HCT116 (cell line): ENCODE measurements at regions not wholly inside any gene's neighbourhood (a gene's known extent, or its start where the extent isn't known, plus 50 kb on each side); places are given as distances from the start of the nearest gene placed in this dataset.

ENCODE experiments used
- ATAC-seq: fragments of 200-7000 bp; cut with Tn5 transposase; 2 replicates; pipeline ENCODE4 v1.9.1; 2020; ENCODE audit warnings: mild to moderate bottlenecking, moderate library complexity
- BruUV-seq: library from RNA; stranded (reverse); fragments of 400-500 nt; replicated peaks from 2 replicates; lab custom pipeline; 2021; lab: Mats Ljungman, UMichigan
- CTCF ChIA-PET: fragments of 300-600 bp; sonication (Branson Sonifier 250); formaldehyde crosslinking; loops from one replicate; lab custom pipeline; 2021; ENCODE audit warnings: antibody characterized with exemption; lab: Charles Lee
- POLR2A ChIA-PET: fragments of 300-600, 350-600 bp; sonication (Branson Sonifier 250); formaldehyde crosslinking; loops from one replicate; lab custom pipeline; 2021; ENCODE audit warnings: antibody characterized with exemption; lab: Charles Lee
- RAD21 ChIA-PET, 2 experiments: fragments of 300-600 bp; sonication (Branson Sonifier 250); formaldehyde crosslinking; loops; one replicate each; lab custom pipeline; 2023; ENCODE audit warnings: low total read pairs in 2 of 2; ENCODE audit not compliant: uncharacterized antibody in 2 of 2, unreplicated experiment in 2 of 2, low non-redundant PET in 1 of 2; lab: Charles Lee
- DNase-seq: peaks from one replicate; pipeline ENCODE4 v3.0.0-alpha.2; 2010; ENCODE audit warnings: low read depth, low spot score
- H2AFZ ChIP-seq: fragments of 200-600 bp; shearing (Covaris generic), sonication (generic); 2 replicates; pipeline ENCODE4 v1.6.1; 2017; ENCODE audit warnings: low read depth, mixed run types, mixed read lengths, antibody characterized with exemption, low read length; ENCODE audit not compliant: poor library complexity, severe bottlenecking
- H3K27ac ChIP-seq: 2 replicates; pipeline ENCODE4 v1.5.1; 2012; ENCODE audit warnings: low read depth, low read length
- H3K27me3 ChIP-seq: fragments of 200-600 bp; sonication (generic); 2 replicates; pipeline ENCODE4 v1.6.1; 2016; ENCODE audit warnings: mixed run types, low read length, mixed read lengths; ENCODE audit not compliant: insufficient read depth
- H3K36me3 ChIP-seq, 2 experiments: fragments of 200-500 bp in 1 of 2; fragments of 200-600 bp in 1 of 2; sonication (Bioruptor generic) in 1 of 2; sonication (generic) in 1 of 2; 2 replicates each; pipeline versions ENCODE4 v1.5.1 to v1.6.1; 2014 to 2016; ENCODE audit warnings: low read length in 2 of 2, inconsistent platforms in 1 of 2, mixed read lengths in 1 of 2, mixed run types in 1 of 2; ENCODE audit not compliant: insufficient read depth in 2 of 2, control insufficient read depth in 1 of 2
- H3K4me1 ChIP-seq, 2 experiments: fragments of 200-600 bp in 1 of 2; sonication (generic) in 1 of 2; 2 replicates each; pipeline versions ENCODE4 v1.5.1 to v1.6.1; 2012 to 2017; ENCODE audit warnings: low read length in 2 of 2, inconsistent platforms in 1 of 2, mild to moderate bottlenecking in 1 of 2, mixed read lengths in 1 of 2, mixed run types in 1 of 2, moderate library complexity in 1 of 2; ENCODE audit not compliant: insufficient read depth in 2 of 2, control insufficient read depth in 1 of 2
- H3K4me2 ChIP-seq: fragments of 200-600 bp; sonication (generic); 2 replicates; pipeline ENCODE4 v1.6.1; 2017; ENCODE audit warnings: mixed run types, low read length, mixed read lengths
- H3K4me3 ChIP-seq, 2 experiments: fragments of 200-600 bp in 1 of 2; sonication (generic) in 1 of 2; replicated peaks in 1 of 2; 2 replicates each; pipeline ENCODE4 v1.5.1; 2011 to 2016; ENCODE audit warnings: low read length in 2 of 2, control low read depth in 1 of 2, low read depth in 1 of 2, mild to moderate bottlenecking in 1 of 2, mixed read lengths in 1 of 2, mixed run types in 1 of 2
- H3K79me2 ChIP-seq: fragments of 200-600 bp; sonication (generic); 2 replicates; pipeline ENCODE4 v1.6.1; 2017; ENCODE audit warnings: mild to moderate bottlenecking, mixed run types, low read length, moderate library complexity, mixed read lengths; ENCODE audit not compliant: insufficient read depth
- H3K9ac ChIP-seq: fragments of 200-600 bp; sonication (generic); 2 replicates; pipeline ENCODE4 v1.6.1; 2016; ENCODE audit warnings: low read length, mixed read lengths
- H3K9me2 ChIP-seq: fragments of 200-600 bp; sonication (generic), shearing (Covaris generic); 2 replicates; pipeline ENCODE4 v1.6.1; 2017; ENCODE audit warnings: mixed run types, mild to moderate bottlenecking, moderate library complexity; ENCODE audit not compliant: insufficient read depth
- H3K9me3 ChIP-seq, 2 experiments: fragments of 200-500 bp in 1 of 2; fragments of 200-600 bp in 1 of 2; sonication (Bioruptor generic) in 1 of 2; sonication (generic) in 1 of 2; 2 replicates each; pipeline ENCODE4 v1.6.1; 2014 to 2017; ENCODE audit warnings: low read length in 2 of 2, mixed read lengths in 2 of 2, inconsistent platforms in 1 of 2, low read depth in 1 of 2, mild to moderate bottlenecking in 1 of 2, mixed run types in 1 of 2, moderate library complexity in 1 of 2; ENCODE audit not compliant: control insufficient read depth in 1 of 2, insufficient read depth in 1 of 2
- H4K20me1 ChIP-seq: fragments of 200-600 bp; sonication (generic), shearing (Covaris generic); 2 replicates; pipeline ENCODE4 v1.6.1; 2017; ENCODE audit warnings: mixed run types, mild to moderate bottlenecking, moderate library complexity; ENCODE audit not compliant: insufficient read depth
- CBX3 ChIP-seq: IDR thresholded peaks from 2 replicates; pipeline ENCODE4 v1.6.1; 2012; ENCODE audit warnings: low read depth
- CEBPB ChIP-seq: IDR thresholded peaks from 2 replicates; pipeline ENCODE4 v1.6.1; 2012; ENCODE audit warnings: low read depth
- CTCF ChIP-seq, 3 experiments: fragments of 200-600 bp in 1 of 3; sonication (generic) in 1 of 3; IDR thresholded peaks in 2 of 3; conservative IDR thresholded peaks in 1 of 3; 2 replicates each; pipeline ENCODE4 v1.5.1; 2012 to 2017; ENCODE audit warnings: low read depth in 2 of 3, low read length in 2 of 3, antibody characterized with exemption in 1 of 3, borderline replicate concordance in 1 of 3, control low read depth in 1 of 3, mild to moderate bottlenecking in 1 of 3, mixed read lengths in 1 of 3, mixed run types in 1 of 3, moderate library complexity in 1 of 3; ENCODE audit not compliant: insufficient read depth in 1 of 3
- EZH2 ChIP-seq: fragments of 200-600 bp; sonication (generic); IDR thresholded peaks from 2 replicates; pipeline ENCODE4 v1.6.1; 2017; ENCODE audit warnings: antibody characterized with exemption, mixed run types
- EZH2phosphoT487 ChIP-seq: fragments of 200-600 bp; IDR thresholded peaks from 2 replicates; pipeline ENCODE4 v1.6.1; 2018; ENCODE audit warnings: antibody characterized with exemption, borderline replicate concordance
- FOSL1 ChIP-seq: IDR thresholded peaks from 2 replicates; pipeline ENCODE4 v1.6.1; 2012; ENCODE audit warnings: low read depth
- JUND ChIP-seq: IDR thresholded peaks from 2 replicates; pipeline ENCODE4 v1.6.1; 2012
- POLR2A ChIP-seq: IDR thresholded peaks from 2 replicates; pipeline ENCODE4 v1.7.0; 2011; ENCODE audit warnings: borderline replicate concordance; ENCODE audit not compliant: insufficient read depth, insufficient read length; ENCODE audit errors: extremely low read depth
- POLR2AphosphoS5 ChIP-seq: IDR thresholded peaks from 2 replicates; pipeline ENCODE4 v1.6.1; 2011; ENCODE audit warnings: mild to moderate bottlenecking, low read depth, low read length, moderate library complexity
- REST ChIP-seq: IDR thresholded peaks from 2 replicates; pipeline ENCODE4 v1.6.1; 2012; ENCODE audit warnings: low read depth
- TCF7L2 ChIP-seq: IDR thresholded peaks from 2 replicates; pipeline ENCODE4 v1.7.0; 2011; ENCODE audit warnings: borderline replicate concordance, inconsistent platforms; ENCODE audit not compliant: insufficient read depth, insufficient read length; ENCODE audit errors: extremely low read depth
- ZBTB33 ChIP-seq: IDR thresholded peaks from 2 replicates; pipeline ENCODE4 v1.6.1; 2011; ENCODE audit warnings: mild to moderate bottlenecking, low read length, moderate library complexity; ENCODE audit not compliant: insufficient replicate concordance; ENCODE audit errors: extremely low read depth
- ZFX ChIP-seq: fragments of 450-650 bp; IDR thresholded peaks from 2 replicates; pipeline ENCODE4 v1.6.1; 2017
- ZNF274 ChIP-seq: fragments of 200-500 bp; sonication (Bioruptor generic); IDR thresholded peaks from 2 replicates; pipeline ENCODE4 v1.6.1; 2014; ENCODE audit warnings: mild to moderate bottlenecking, low read depth, low read length, inconsistent platforms
- intact Hi-C: fragments of 100-400 bp; cut with micrococcal nuclease; formaldehyde crosslinking; loops from 2 replicates; pipeline ENCODE4 v1.10.0; 2022

GRCh38 chr5:10832987-10833386 is 72.0 kb upstream of the DAP start:
- Histone ChIP-seq H3K9me3 (no peaks in the 10 kb centered on the region), H3K36me3 (no peaks in the 10 kb centered on the region), H4K20me1 (no peaks in the 10 kb centered on the region), H3K4me3 (no peak overlapping the region), H2AFZ (no peak overlapping the region), H3K9me2 (no peaks in the 10 kb centered on the region), H3K27ac (no peak overlapping the region), H3K9ac (no peak overlapping the region), H3K79me2 (no peaks in the 10 kb centered on the region), H3K4me1 (no peaks in the 10 kb centered on the region), H3K4me2 (no peak overlapping the region), H3K27me3 (no peaks in the 10 kb centered on the region)
- POLR2A ChIA-PET: no interaction called here
- CTCF ChIA-PET: no interaction called here
- no peak for TF ChIP-seq CTCF (IDR thresholded peaks at IDR 0.05 in 2 of 3, conservative IDR thresholded peaks at IDR 0.05 in 1 of 3; ENCODE audit: borderline replicate concordance in 1 of 3, insufficient read depth in 1 of 3, low read depth in 2 of 3, low read length in 2 of 3)
- no peak for TF ChIP-seq EZH2
- TF ChIP-seq ZFX: no peak
- RAD21 ChIA-PET: no interaction called here
- no peak for ATAC-seq
- intact Hi-C loops: no loop called here
- no peak for DNase-seq
- BruUV-seq: no TSS peak

GRCh38 chr5:10832421-10832820 is 71.4 kb upstream of the DAP start:
- no peaks in the 10 kb centered on the region for H3K36me3 ChIP-seq
- H3K27ac ChIP-seq: no peak overlapping the region
- no TSS peak for BruUV-seq
- ATAC-seq (no peak), DNase-seq (no peak)
- no peaks in the 10 kb centered on the region for H3K9me2 ChIP-seq
- no peaks in the 10 kb centered on the region for H3K79me2 ChIP-seq
- intact Hi-C loops: no loop called here
- H4K20me1 ChIP-seq: no peaks in the 10 kb centered on the region
- RAD21 ChIA-PET: no interaction called here
- H3K4me1 ChIP-seq: no peaks in the 10 kb centered on the region
- H3K27me3 ChIP-seq: no peaks in the 10 kb centered on the region
- no peak overlapping the region for H3K4me2 ChIP-seq
- no peak overlapping the region for H2AFZ ChIP-seq
- H3K9me3 ChIP-seq: no peaks in the 10 kb centered on the region
- POLR2A ChIA-PET: no interaction called here
- CTCF ChIA-PET: no interaction called here
- no peak overlapping the region for H3K4me3 ChIP-seq
- H3K9ac ChIP-seq: no peak overlapping the region
- TF ChIP-seq ZFX (no peak), FOSL1 (no peak), CEBPB (no peak), ZNF274 (no peak), CBX3 (no peak), POLR2A (no peak), JUND (no peak), POLR2AphosphoS5 (no peak), REST (no peak), EZH2phosphoT487 (no peak), TCF7L2 (no peak), ZBTB33 (no peak), EZH2 (no peak)
